SK-N-SH (cell line): ENCODE measurements at regions not wholly inside any gene's neighbourhood (a gene's known extent, or its start where the extent isn't known, plus 50 kb on each side); places are given as distances from the start of the nearest gene placed in this dataset.

Experiments used
- CTCF ChIA-PET: fragments of 300-600, 350-600 bp; formaldehyde crosslinking; extraction: SDS; loops from one replicate; lab custom pipeline; 2021; lab: Yijun Ruan, JAX
- POLR2A ChIA-PET: fragments of 350-600 bp; sonication (Branson Sonifier 250); formaldehyde crosslinking; extraction: SDS; loops from one replicate; lab custom pipeline; 2020; ENCODE audit warnings: antibody characterized with exemption, inconsistent platforms; lab: Yijun Ruan, JAX
- DNase-seq: peaks from one replicate; pipeline ENCODE4 v3.0.0; 2012
- H2AFZ ChIP-seq: fragments of 200-600 bp; sonication (generic); 2 replicates; pipeline ENCODE4 v1.8.1; 2016; ENCODE audit warnings: antibody characterized with exemption, mild to moderate bottlenecking, low read depth
- H3F3A ChIP-seq: fragments of 200-600 bp; sonication (generic); replicated peaks from 2 replicates; pipeline ENCODE3; 2016; ENCODE audit warnings: antibody characterized with exemption, mild to moderate bottlenecking; ENCODE audit not compliant: insufficient read depth
- H3K27ac ChIP-seq, 2 experiments: fragments of 200-500 bp in 1 of 2; fragments of 200-600 bp in 1 of 2; sonication (Bioruptor generic) in 1 of 2; sonication (generic), shearing (Covaris generic) in 1 of 2; 2 replicates each; pipeline versions ENCODE4 v1.5.1 to v1.6.1; 2014 to 2016; ENCODE audit warnings: low read depth in 2 of 2, inconsistent platforms in 1 of 2, low read length in 1 of 2, mild to moderate bottlenecking in 1 of 2, mixed read lengths in 1 of 2
- H3K27me3 ChIP-seq: fragments of 200-600 bp; sonication (generic), shearing (Covaris generic); 2 replicates; pipeline ENCODE4 v1.6.1; 2016; ENCODE audit warnings: mixed run types; ENCODE audit not compliant: insufficient read depth
- H3K36me3 ChIP-seq, 2 experiments: fragments of 200-500 bp in 1 of 2; fragments of 200-600 bp in 1 of 2; sonication (Bioruptor generic) in 1 of 2; sonication (generic) in 1 of 2; replicated peaks in 1 of 2; 2 replicates each; pipeline versions ENCODE3 to v1.5.1; 2014 to 2016; ENCODE audit warnings: low read length in 1 of 2, mild to moderate bottlenecking in 1 of 2; ENCODE audit not compliant: insufficient read depth in 2 of 2, control insufficient read depth in 1 of 2
- H3K4me1 ChIP-seq, 2 experiments: fragments of 200-500 bp in 1 of 2; fragments of 200-600 bp in 1 of 2; sonication (Bioruptor generic) in 1 of 2; sonication (generic), shearing (Covaris generic) in 1 of 2; 2 replicates each; pipeline versions ENCODE4 v1.5.1 to v1.6.1; 2014 to 2016; ENCODE audit warnings: low read depth in 1 of 2, low read length in 1 of 2, mixed run types in 1 of 2; ENCODE audit not compliant: insufficient read depth in 2 of 2, control insufficient read depth in 1 of 2
- H3K4me2 ChIP-seq: fragments of 200-600 bp; sonication (generic), shearing (Covaris generic); 2 replicates; pipeline ENCODE4 v1.6.1; 2017; ENCODE audit warnings: mixed run types
- H3K4me3 ChIP-seq, 2 experiments: fragments of 200-500 bp in 1 of 2; fragments of 200-600 bp in 1 of 2; sonication (Bioruptor generic) in 1 of 2; sonication (generic), shearing (Covaris generic) in 1 of 2; 2 replicates each; pipeline versions ENCODE4 v1.5.1 to v1.8.1; 2014 to 2016; ENCODE audit warnings: low read depth in 2 of 2, inconsistent platforms in 1 of 2, low read length in 1 of 2, mild to moderate bottlenecking in 1 of 2, mixed read lengths in 1 of 2, moderate library complexity in 1 of 2
- H3K79me2 ChIP-seq: fragments of 200-600 bp; sonication (generic); 2 replicates; pipeline ENCODE4 v1.8.1; 2017; ENCODE audit warnings: mild to moderate bottlenecking; ENCODE audit not compliant: insufficient read depth
- H3K9ac ChIP-seq: fragments of 200-600 bp; sonication (generic); 2 replicates; pipeline ENCODE4 v1.6.1; 2017; ENCODE audit warnings: mixed run types
- H3K9me2 ChIP-seq: fragments of 200-600 bp; sonication (generic); 2 replicates; pipeline ENCODE4 v1.6.1; 2017; ENCODE audit warnings: mixed run types
- H3K9me3 ChIP-seq: fragments of 200-600 bp; sonication (generic); 2 replicates; pipeline ENCODE4 v1.6.1; 2017; ENCODE audit warnings: mixed run types, mild to moderate bottlenecking, moderate library complexity
- H4K20me1 ChIP-seq: fragments of 200-600 bp; sonication (generic); 2 replicates; pipeline ENCODE4 v1.6.1; 2017; ENCODE audit warnings: mild to moderate bottlenecking, mixed run types; ENCODE audit not compliant: insufficient read depth
- CTCF ChIP-seq: fragments of 200-600 bp; sonication (generic); IDR thresholded peaks from 2 replicates; pipeline ENCODE4 v1.6.1; 2017; ENCODE audit warnings: antibody characterized with exemption, mild to moderate bottlenecking, moderate library complexity
- EZH2phosphoT487 ChIP-seq: fragments of 200-600 bp; sonication (generic); IDR thresholded peaks from 2 replicates; pipeline ENCODE4 v1.6.1; 2017; ENCODE audit warnings: low read depth, mixed run types, mild to moderate bottlenecking, antibody characterized with exemption, moderate library complexity, borderline replicate concordance
- FOSL2 ChIP-seq: IDR thresholded peaks from 2 replicates; pipeline ENCODE4 v1.4.0; 2012; ENCODE audit warnings: low read depth, mild to moderate bottlenecking, moderate library complexity, borderline replicate concordance
- FOXM1 ChIP-seq: IDR thresholded peaks from 2 replicates; pipeline ENCODE4 v1.4.0; 2012; ENCODE audit warnings: low read depth, mild to moderate bottlenecking
- GATA2 ChIP-seq: sonication (generic); formaldehyde crosslinking; IDR thresholded peaks from 2 replicates; pipeline ENCODE4 v1.5.0; 2020; ENCODE audit warnings: mild to moderate bottlenecking, missing genetic modification reagents
- MEF2A ChIP-seq: IDR thresholded peaks from 2 replicates; pipeline ENCODE4 v1.4.0; 2012; ENCODE audit warnings: low read depth, borderline replicate concordance
- MXI1 ChIP-seq: IDR thresholded peaks from 2 replicates; pipeline ENCODE4 v1.6.1; 2012; ENCODE audit warnings: mild to moderate bottlenecking, low read depth, low read length, improper control_type of control experiment
- NRF1 ChIP-seq: IDR thresholded peaks from 2 replicates; pipeline ENCODE4 v1.6.1; 2012; ENCODE audit warnings: low read depth, mild to moderate bottlenecking, low read length
- POLR2AphosphoS5 ChIP-seq: IDR thresholded peaks from 2 replicates; pipeline ENCODE4 v1.6.1; 2012; ENCODE audit warnings: low read depth, low read length
- RCOR1 ChIP-seq: fragments of 150-350 bp; IDR thresholded peaks from 2 replicates; pipeline ENCODE4 v1.6.1; 2017; ENCODE audit warnings: antibody characterized with exemption, low read length
- REST ChIP-seq: IDR thresholded peaks from 2 replicates; pipeline ENCODE4 v1.6.1; 2012; ENCODE audit warnings: mild to moderate bottlenecking, low read depth, low read length, moderate library complexity
- RFX5 ChIP-seq: IDR thresholded peaks from 2 replicates; pipeline ENCODE4 v1.6.1; 2012; ENCODE audit warnings: mild to moderate bottlenecking, improper control_type of control experiment, low read length
- RXRA ChIP-seq: IDR thresholded peaks from 2 replicates; pipeline ENCODE4 v1.4.0; 2012; ENCODE audit warnings: low read depth, mild to moderate bottlenecking, borderline replicate concordance
- TAF1 ChIP-seq: IDR thresholded peaks from 2 replicates; pipeline ENCODE4 v1.6.1; 2012; ENCODE audit warnings: low read depth, mild to moderate bottlenecking, low read length, moderate library complexity, borderline replicate concordance
- TCF12 ChIP-seq: IDR thresholded peaks from 2 replicates; pipeline ENCODE4 v1.4.0; 2012
- USF2 ChIP-seq: fragments of 150-350 bp; IDR thresholded peaks from 2 replicates; pipeline ENCODE4 v1.6.1; 2017; ENCODE audit warnings: antibody characterized with exemption, low read length, low read depth, borderline replicate concordance
- ZBTB33 ChIP-seq: IDR thresholded peaks from 2 replicates; pipeline ENCODE4 v1.4.0; 2012; ENCODE audit warnings: low read depth, borderline replicate concordance
- WGBS: methylation state at CpG from one replicate; pipeline ENCODE4 v1.1.6; 2017; ENCODE audit warnings: low lambda C conversion rate; 5-methylcytosine and 5-hydroxymethylcytosine counted together
- TF ChIP-seq, protein P1 (sequence below): fragments of 150-350 bp; IDR thresholded peaks from 2 replicates; pipeline ENCODE4 v1.6.1; 2016; ENCODE audit warnings: mild to moderate bottlenecking, low read depth, low read length
- TF ChIP-seq, protein P2 (sequence below): IDR thresholded peaks from 2 replicates; pipeline ENCODE4 v1.4.0; 2012; ENCODE audit warnings: low read depth

DNA sequence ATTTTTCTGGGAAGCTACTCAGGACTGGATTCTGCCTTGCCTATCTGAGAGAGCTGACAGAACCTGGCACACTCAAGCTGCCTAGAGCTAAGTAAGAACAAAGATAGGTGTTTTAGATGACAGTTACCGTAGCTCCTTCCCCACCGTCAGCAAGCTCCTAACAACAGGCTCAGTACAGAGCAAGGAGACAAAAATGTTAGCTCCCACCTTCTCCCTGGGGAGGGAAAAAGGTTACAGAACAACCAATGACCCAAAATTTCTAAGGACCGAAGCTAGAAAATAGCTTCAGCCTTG, 1058.2 kb upstream of the PCDH20 start:
- ChIA-PET POLR2A (no interaction called here), CTCF (interaction anchor here (1.4 kb wide), 1 partner anchor 10 kb away, joined by 5 read pairs; no protein-coding TSS in a partner anchor)
- no peaks in the 10 kb centered on the region for H3K36me3 ChIP-seq
- no peaks in the 10 kb centered on the region for H3K79me2 ChIP-seq
- no peak for DNase-seq
- H3K9ac ChIP-seq = no peak overlapping the region
- H3K27me3 ChIP-seq = no peaks in the 10 kb centered on the region
- no peaks in the 10 kb centered on the region for H4K20me1 ChIP-seq
- 72% methylated on average over 3 of the region's 3 CpGs for WGBS
- no peaks in the 10 kb centered on the region for H3K9me2 ChIP-seq
- H3K4me1 ChIP-seq = no peaks in the 10 kb centered on the region
- H3K4me2 ChIP-seq = no peak overlapping the region
- H3K9me3 ChIP-seq = no peaks in the 10 kb centered on the region
- TF ChIP-seq REST = no peak
- TF ChIP-seq, protein P1, sequence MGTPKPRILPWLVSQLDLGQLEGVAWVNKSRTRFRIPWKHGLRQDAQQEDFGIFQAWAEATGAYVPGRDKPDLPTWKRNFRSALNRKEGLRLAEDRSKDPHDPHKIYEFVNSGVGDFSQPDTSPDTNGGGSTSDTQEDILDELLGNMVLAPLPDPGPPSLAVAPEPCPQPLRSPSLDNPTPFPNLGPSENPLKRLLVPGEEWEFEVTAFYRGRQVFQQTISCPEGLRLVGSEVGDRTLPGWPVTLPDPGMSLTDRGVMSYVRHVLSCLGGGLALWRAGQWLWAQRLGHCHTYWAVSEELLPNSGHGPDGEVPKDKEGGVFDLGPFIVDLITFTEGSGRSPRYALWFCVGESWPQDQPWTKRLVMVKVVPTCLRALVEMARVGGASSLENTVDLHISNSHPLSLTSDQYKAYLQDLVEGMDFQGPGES = no peak
- no peak for TF ChIP-seq CTCF
- no peak for TF ChIP-seq EZH2phosphoT487
- no peak for TF ChIP-seq MXI1
- no peak for TF ChIP-seq NRF1
- TF ChIP-seq GATA2 (CRISPR knock-in tag) = no peak
- no peak for TF ChIP-seq FOXM1
- no peak for TF ChIP-seq ZBTB33
- TF ChIP-seq USF2 = no peak
- TF ChIP-seq POLR2AphosphoS5 = no peak
- TF ChIP-seq RFX5 = no peak
- no peak for TF ChIP-seq RCOR1
- no peak for TF ChIP-seq TCF12
- TF ChIP-seq, protein P2, sequence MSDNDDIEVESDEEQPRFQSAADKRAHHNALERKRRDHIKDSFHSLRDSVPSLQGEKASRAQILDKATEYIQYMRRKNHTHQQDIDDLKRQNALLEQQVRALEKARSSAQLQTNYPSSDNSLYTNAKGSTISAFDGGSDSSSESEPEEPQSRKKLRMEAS = no peak
- TF ChIP-seq FOSL2 = no peak
- no peak for TF ChIP-seq MEF2A
- no peak for TF ChIP-seq TAF1
- TF ChIP-seq RXRA = no peak
- no peaks in the 10 kb centered on the region for H3F3A ChIP-seq
- no peak overlapping the region for H3K27ac ChIP-seq
- no peak overlapping the region for H2AFZ ChIP-seq
- no peak overlapping the region for H3K4me3 ChIP-seq
